ENCODE measurements at regions not wholly inside any gene's neighbourhood (a gene's known extent, or its start where the extent isn't known, plus 50 kb on each side); places are given as distances from the start of the nearest gene placed in this dataset.
"Not testable (repeated sequence)": the region's sequence is repeated elsewhere in the genome, so short reads cannot be mapped to it uniquely, and the experiment has no call there.

GRCh38 chr2:230593765-230594164 is 118.9 kb upstream of the CAB39 start:
- in situ Hi-C loops (cut with MboI; ENCODE audit: low sequenced_read_pairs): no loop called here

DNA sequence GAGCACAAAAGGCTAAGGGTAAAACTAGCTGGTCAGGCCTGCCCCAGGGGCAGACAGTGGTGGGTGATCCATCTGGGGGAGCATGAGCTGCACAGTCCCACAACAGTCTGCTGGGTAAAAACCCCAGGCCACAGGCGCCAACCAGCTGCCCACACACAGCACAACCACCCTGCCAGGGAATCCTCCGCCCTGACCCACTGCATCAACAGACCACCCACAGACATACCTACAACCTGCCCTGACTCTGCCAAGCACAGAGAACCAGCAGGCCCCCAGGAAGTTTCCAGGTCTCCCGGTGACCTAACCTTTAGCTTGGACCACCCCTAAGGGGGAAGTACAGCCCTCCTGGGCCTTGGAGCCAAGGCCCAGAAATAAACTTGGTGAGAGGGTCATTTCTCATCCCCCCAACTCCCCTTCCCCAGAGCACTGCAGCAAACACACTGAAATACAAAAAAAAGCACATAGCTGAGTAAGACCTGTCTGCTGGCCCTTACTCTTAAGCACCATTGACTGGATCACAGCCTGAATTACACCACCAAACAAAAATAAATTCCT is 118.3 kb upstream of the CAB39 start:
- in situ Hi-C loops (cut with MboI; ENCODE audit: low sequenced_read_pairs): no loop called here

GRCh38 chr2:230599853-230600252 is 112.8 kb upstream of the CAB39 start:
- in situ Hi-C loops (cut with MboI; ENCODE audit: low sequenced_read_pairs): loop anchor here (25.0 kb wide), 1 partner anchor 588 kb away; no protein-coding TSS in a partner anchor

DNA sequence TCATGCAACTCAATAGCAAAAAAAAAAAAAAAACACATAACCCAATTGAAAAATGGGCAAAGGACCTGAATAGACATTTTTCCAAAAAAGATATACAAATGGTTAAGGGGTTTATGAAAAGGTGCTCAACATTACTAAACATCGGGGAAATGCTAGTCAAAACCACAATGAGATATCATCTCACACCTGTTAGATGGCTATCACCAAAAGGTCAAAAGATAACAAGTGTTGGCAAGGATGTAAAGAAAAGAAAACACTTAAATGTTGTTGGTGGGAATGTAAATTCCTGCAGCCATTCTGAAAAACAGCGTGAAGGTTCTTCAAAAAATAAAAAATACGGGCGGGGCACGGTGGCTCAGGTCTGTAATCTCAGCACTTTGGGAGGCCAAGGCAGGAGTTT is 112.4 kb upstream of the CAB39 start:
- in situ Hi-C loops (cut with MboI; ENCODE audit: low sequenced_read_pairs): loop anchor here (25.0 kb wide), 1 partner anchor 588 kb away; no protein-coding TSS in a partner anchor

DNA sequence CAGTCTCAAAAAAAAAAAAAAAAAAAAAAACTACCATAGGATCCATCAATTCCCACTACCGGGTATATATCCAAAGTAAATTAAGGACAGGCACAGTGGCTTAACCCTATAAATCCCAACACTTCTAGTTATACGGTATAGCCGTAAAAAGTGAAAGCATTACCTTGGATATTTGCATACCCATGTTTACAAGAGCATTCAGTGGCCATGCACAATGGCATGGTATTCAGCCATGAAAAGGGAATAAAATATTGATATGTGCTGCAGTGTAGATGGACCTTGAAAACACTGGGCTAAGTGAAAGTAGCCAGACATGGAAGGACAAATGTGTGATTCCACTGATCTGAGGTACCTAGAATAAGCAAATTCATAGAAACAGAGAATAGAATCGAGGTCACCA is 111.8 kb upstream of the CAB39 start:
- in situ Hi-C loops (cut with MboI; ENCODE audit: low sequenced_read_pairs): loop anchor here (25.0 kb wide), 1 partner anchor 589 kb away; no protein-coding TSS in a partner anchor

GRCh38 chr2:230601510-230601909 is 111.1 kb upstream of the CAB39 start:
- in situ Hi-C loops (cut with MboI; ENCODE audit: low sequenced_read_pairs): loop anchor here (25.0 kb wide), 1 partner anchor 589 kb away; no protein-coding TSS in a partner anchor

- in situ Hi-C loops (cut with MboI; ENCODE audit: low sequenced_read_pairs): loop anchor here (25.0 kb wide), 1 partner anchor 590 kb away; no protein-coding TSS in a partner anchor
Observed at GRCh38 chr2:230602562-230603230, 109.9 kb upstream of the CAB39 start.

DNA sequence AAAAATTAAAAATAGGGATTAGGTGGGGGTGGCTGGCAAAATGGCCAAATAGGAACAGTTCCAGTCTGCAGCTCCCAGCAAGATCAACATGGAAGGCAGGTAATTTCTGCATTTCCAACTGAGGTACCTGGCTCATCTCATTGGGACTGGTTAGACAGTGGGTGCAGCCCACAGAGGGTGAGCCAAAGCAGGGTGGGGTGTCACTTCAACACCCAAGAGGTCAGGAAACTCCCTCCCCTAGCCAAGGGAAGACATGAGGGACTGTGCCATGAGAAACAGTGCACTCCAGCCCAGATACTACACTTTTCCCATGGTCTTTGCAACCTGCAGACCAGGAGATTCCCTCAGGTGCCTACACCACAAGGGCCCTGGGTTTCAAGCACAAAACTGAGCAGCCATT is 109.3 kb upstream of the CAB39 start:
- in situ Hi-C loops (cut with MboI; ENCODE audit: low sequenced_read_pairs): loop anchor here (25.0 kb wide), 1 partner anchor 591 kb away; no protein-coding TSS in a partner anchor

DNA sequence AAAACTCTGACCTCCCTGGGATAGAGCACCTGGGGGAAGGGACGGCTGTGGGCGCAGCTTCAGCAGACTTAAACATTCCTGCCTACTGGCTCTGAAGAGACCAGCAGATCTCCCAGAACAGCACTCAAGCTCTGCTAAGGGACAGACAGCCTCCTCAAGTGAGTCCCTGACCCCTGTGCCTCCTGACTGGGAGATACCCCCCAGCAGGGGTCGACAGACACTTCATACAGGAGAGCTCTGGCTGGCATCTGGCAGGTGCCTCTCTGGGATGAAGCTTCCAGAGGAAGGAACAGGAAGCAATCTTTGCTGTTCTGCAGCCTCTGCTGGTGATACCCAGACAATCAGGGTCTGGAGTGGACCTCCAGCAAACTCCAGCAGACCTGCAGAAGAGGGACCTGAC is 108.5 kb upstream of the CAB39 start:
- in situ Hi-C loops (cut with MboI; ENCODE audit: low sequenced_read_pairs): loop anchor here (25.0 kb wide), 1 partner anchor 592 kb away; no protein-coding TSS in a partner anchor

GRCh38 chr2:230614040-230614439 is 98.6 kb upstream of the CAB39 start:
- in situ Hi-C loops (cut with MboI; ENCODE audit: low sequenced_read_pairs): loop anchor here (25.0 kb wide), 1 partner anchor 602 kb away; no protein-coding TSS in a partner anchor

GRCh38 chr2:230614913-230615332 is 97.7 kb upstream of the CAB39 start:
- in situ Hi-C loops (cut with MboI; ENCODE audit: low sequenced_read_pairs): loop anchor here (25.0 kb wide), 1 partner anchor 603 kb away; no protein-coding TSS in a partner anchor

GRCh38 chr2:230617256-230617706 is 95.4 kb upstream of the CAB39 start:
- in situ Hi-C loops (cut with MboI; ENCODE audit: low sequenced_read_pairs): loop anchor here (25.0 kb wide), 1 partner anchor 605 kb away; no protein-coding TSS in a partner anchor

DNA sequence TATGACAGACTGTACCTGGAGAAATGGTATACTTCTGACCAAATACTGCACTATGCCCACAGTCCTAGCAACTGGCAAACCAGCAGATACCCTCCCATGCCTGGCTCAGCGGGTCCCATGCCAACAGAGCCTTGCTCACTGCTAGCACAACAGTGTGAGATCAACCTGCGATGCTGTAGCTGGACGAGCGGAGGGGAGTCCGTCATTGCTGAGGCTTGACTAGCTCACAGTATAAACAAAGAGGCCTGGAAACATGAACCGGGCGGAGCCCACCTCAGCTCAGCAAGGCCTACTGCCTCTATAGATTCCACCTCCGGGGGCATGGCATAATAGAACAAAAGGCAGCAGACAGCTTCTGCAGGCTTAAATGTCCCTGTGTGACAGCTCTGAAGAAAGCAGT is 93.2 kb upstream of the CAB39 start:
- in situ Hi-C loops (cut with MboI; ENCODE audit: low sequenced_read_pairs): loop anchor here (25.0 kb wide), 1 partner anchor 607 kb away; no protein-coding TSS in a partner anchor

DNA sequence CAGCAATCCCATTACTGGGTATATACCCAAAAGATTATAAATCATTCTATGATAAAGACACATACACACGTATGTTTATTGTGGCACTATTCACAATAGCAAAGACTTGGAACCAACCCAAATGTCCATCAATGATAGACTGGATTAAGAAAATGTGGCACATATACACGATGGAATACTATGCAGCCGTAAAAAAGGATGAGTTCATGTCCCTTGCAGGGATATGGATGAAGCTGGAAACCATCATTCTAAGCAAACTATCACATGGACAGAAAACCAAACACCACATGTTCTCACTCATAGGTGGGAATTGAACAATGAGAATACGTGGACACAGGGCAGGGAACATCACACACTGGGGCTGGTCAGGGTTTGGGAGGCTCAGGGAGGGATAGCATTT is 87.4 kb upstream of the CAB39 start:
- in situ Hi-C loops (cut with MboI; ENCODE audit: low sequenced_read_pairs): not testable (repeated sequence)

DNA sequence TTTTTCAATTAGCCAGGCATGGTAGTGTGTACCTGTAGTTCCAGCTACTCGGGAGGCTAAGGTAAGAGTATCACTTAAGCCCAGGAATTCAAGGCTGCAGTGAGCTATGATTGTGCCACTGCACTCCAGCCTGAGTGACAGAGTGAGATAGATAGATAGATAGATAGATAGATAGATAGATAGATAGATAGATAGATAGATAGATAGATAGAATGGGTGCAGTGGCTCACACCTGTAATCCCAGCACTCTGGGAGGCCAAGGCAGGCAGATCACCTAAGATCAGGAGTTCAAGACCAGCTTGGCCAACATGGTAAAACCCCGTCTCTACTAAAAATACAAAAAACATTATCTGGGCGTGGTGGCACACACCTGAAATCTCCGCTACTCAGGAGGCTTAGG is 85.6 kb upstream of the CAB39 start:
- in situ Hi-C loops (cut with MboI; ENCODE audit: low sequenced_read_pairs): not testable (repeated sequence)

DNA sequence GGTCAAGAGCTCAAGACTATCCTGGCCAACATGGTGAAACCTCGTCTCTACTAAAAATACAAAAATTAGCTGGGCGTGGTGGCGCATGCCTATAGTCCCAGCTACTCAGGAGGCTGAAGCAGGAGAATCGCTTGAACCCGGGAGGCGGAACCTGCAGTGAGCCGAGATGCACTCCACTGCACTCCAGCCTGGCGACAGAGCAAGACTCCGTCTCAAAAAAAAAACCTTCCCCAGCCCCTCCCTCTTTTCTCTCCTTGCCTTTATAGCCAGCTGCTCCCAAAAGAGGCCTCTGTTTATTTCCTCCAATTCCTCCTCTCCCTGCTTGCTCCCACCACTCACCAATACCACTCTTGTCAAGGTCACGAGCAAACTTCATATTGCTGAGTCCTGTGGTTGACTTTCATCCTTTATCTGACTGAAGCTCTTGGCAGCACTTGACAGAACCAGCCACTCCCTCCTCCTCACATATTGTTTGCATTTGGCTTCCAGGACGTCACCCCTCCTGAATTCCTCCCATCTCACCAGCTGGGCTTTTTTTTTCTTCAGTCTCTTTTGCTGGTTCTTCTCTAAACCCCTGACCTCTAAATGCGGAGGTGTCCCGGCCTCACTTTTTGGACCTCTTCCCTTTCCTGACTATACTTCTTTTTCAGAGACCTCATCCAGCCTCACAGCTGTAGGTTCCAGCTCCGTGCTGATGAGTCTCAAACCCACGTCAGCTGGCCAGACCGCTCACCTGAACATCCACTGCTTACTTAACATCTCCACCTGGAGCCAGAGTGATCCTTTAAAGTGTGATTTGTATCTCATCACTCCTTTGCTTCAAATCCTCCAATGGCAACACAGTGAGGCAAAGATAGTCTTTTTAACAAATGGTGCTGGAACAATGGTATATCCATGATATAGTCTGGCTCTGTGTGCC is 84.6 kb upstream of the CAB39 start:
- in situ Hi-C loops (cut with MboI; ENCODE audit: low sequenced_read_pairs): no loop called here

- in situ Hi-C loops (cut with MboI; ENCODE audit: low sequenced_read_pairs): no loop called here
Observed at GRCh38 chr2:230631470-230631869, 81.2 kb upstream of the CAB39 start.

DNA sequence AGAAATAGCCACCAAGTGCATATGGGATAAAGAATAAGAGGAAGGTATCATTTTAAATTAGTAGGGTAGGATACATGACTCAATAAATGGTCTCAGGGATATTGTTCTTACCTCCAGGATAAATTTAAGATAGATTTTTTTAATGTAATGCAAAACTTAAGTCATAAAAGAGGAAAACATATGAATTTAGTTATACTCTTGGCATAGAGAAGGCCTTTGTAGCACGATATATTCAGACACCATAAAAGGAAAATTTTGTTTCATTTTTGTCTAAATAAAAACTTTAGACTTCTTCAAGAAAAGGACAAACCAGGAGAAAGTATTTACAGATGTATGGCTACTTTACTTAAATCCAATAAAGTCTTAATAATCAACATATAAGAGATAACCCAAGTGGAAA is 78.5 kb upstream of the CAB39 start:
- in situ Hi-C loops (cut with MboI; ENCODE audit: low sequenced_read_pairs): no loop called here

DNA sequence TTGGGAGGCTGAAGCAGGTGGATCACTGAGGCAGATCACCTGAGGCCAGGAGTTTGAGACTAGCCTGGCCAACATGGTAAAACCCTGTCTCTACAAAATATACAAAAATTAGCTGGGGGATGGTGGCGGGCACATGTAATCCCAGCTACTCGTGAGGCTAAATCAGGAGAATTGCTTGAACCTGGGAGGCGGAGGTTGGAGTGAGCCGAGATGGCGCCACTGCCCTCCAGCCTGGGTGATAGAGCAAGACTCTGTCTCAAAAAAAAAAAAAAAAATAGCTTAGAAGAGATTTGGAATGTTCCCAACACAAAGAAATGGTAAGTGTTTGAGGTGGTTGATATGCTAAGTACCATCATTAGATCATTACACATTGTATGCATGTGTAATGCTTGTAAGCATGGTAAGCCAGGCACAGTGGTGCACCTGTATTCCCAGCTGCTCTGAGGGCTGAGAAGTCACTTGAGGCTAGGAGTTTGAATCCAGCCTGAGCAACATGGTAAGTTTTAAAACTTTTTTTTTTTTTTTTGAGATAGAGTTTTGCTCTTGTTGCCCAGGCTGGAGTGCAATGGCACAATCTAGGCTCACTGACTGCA is 77.8 kb upstream of the CAB39 start:
- in situ Hi-C loops (cut with MboI; ENCODE audit: low sequenced_read_pairs): not testable (repeated sequence)

DNA sequence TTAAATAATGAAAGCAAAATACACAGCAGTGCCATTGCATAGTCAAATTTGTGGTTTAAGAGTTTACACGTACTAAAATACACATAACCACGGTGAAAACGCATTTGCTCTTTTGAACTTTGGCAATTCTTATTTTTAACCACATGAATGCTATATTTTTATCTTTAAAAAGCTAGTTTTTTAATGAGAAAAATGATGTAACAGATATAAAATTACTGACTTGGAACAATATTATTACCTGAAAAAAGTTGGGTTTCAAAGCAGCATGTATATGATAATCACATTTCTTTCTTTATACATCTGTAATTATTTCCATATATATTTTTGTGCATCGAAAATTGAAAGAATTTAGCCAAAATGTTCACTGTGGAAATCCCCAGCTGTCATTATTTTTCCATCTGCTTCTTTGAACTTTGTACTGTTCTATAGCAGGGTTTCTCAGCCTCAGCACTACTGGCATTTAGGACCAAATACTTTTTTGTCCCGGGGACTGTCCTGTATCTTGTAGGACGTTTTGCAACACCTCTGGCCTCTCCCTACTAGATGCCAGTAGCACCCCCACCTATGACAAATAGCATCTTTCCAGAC is 75.9 kb upstream of the CAB39 start:
- in situ Hi-C loops (cut with MboI; ENCODE audit: low sequenced_read_pairs): no loop called here
